Activated B cell treated with CpG ODN at 0.5 μM for 24 hours (primary cell): ENCODE measurements at regions not wholly inside any gene's neighbourhood (a gene's known extent, or its start where the extent isn't known, plus 50 kb on each side); places are given as distances from the start of the nearest gene placed in this dataset.

Experiments
- ATAC-seq: fragments of 200-7000 bp; cut with Tn5 transposase; one replicate; pipeline ENCODE4 v1.10.0; 2021; ENCODE audit warnings: low read depth, mild to moderate bottlenecking, moderate library complexity
- CTCF ChIA-PET: fragments of 350-600 bp; sonication (Branson Sonifier 250); formaldehyde crosslinking; loops from one replicate; lab custom pipeline; 2021; ENCODE audit warnings: antibody characterized with exemption; lab: Charles Lee
- POLR2A ChIA-PET: fragments of 350-600 bp; sonication (Branson Sonifier 250); formaldehyde crosslinking; loops from one replicate; lab custom pipeline; 2021; ENCODE audit warnings: antibody characterized with exemption; lab: Charles Lee
- DNase-seq: peaks from one replicate; pipeline ENCODE4 v3.0.0; 2022
- H3K27ac Mint-ChIP-seq: one replicate; pipeline ENCODE4 v1.8.0; 2020; ENCODE audit warnings: mixed read lengths
- H3K27me3 Mint-ChIP-seq: one replicate; pipeline ENCODE4 v1.8.0; 2021; ENCODE audit warnings: mixed read lengths
- H3K36me3 Mint-ChIP-seq: one replicate; pipeline ENCODE4 v1.8.0; 2021; ENCODE audit warnings: low read depth, mixed read lengths
- H3K4me1 Mint-ChIP-seq: one replicate; pipeline ENCODE4 v1.8.0; 2021; ENCODE audit warnings: mixed read lengths
- H3K4me3 Mint-ChIP-seq: one replicate; pipeline ENCODE4 v1.8.0; 2020; ENCODE audit warnings: mild to moderate bottlenecking, mixed read lengths
- H3K9me3 Mint-ChIP-seq: one replicate; pipeline ENCODE4 v1.8.0; 2020; ENCODE audit warnings: mixed read lengths
- CTCF ChIP-seq: fragments of 200-600 bp; IDR thresholded peaks from one replicate; pipeline ENCODE4 v1.8.0; 2022; ENCODE audit warnings: antibody characterized with exemption, mild to moderate bottlenecking
- intact Hi-C: fragments of 100-400 bp; cut with micrococcal nuclease; formaldehyde crosslinking; loops from one replicate; pipeline ENCODE4 v1.15.1; 2024

GRCh38 chr2:215691346-215691745 is 255.5 kb upstream of the FN1 start:
- Mint-ChIP-seq H3K36me3 (no peaks in the 10 kb centered on the region), H3K4me3 (no peak overlapping the region), H3K27me3 (peaks cover 12% of the 10 kb centered on the region), H3K4me1 (no peaks in the 10 kb centered on the region), H3K9me3 (no peaks in the 10 kb centered on the region), H3K27ac (no peak overlapping the region)
- TF ChIP-seq CTCF, result no peak
- DNase-seq (no peak), ATAC-seq (no peak)
- POLR2A ChIA-PET, result no interaction called here
- intact Hi-C loops, result no loop called here
- CTCF ChIA-PET, result no interaction called here

GRCh38 chr2:215687149-215688031 is 251.5 kb upstream of the FN1 start:
- no peaks in the 10 kb centered on the region for H3K9me3 Mint-ChIP-seq
- H3K4me3 Mint-ChIP-seq, result no peak overlapping the region
- H3K4me1 Mint-ChIP-seq, result no peaks in the 10 kb centered on the region
- no peak for DNase-seq
- ATAC-seq, result no peak
- CTCF ChIA-PET, result no interaction called here
- no peak overlapping the region for H3K27ac Mint-ChIP-seq
- no peaks in the 10 kb centered on the region for H3K27me3 Mint-ChIP-seq
- TF ChIP-seq CTCF, result no peak
- no peaks in the 10 kb centered on the region for H3K36me3 Mint-ChIP-seq
- POLR2A ChIA-PET, result no interaction called here
- intact Hi-C loops, result no loop called here

GRCh38 chr2:215685238-215685990 is 249.5 kb upstream of the FN1 start:
- Mint-ChIP-seq H3K27me3 (no peaks in the 10 kb centered on the region), H3K27ac (no peak overlapping the region), H3K9me3 (no peaks in the 10 kb centered on the region), H3K36me3 (no peaks in the 10 kb centered on the region), H3K4me1 (no peaks in the 10 kb centered on the region), H3K4me3 (no peak overlapping the region)
- no peak for DNase-seq
- intact Hi-C loops, result no loop called here
- no peak for TF ChIP-seq CTCF
- ChIA-PET CTCF (no interaction called here), POLR2A (no interaction called here)
- no peak for ATAC-seq

DNA sequence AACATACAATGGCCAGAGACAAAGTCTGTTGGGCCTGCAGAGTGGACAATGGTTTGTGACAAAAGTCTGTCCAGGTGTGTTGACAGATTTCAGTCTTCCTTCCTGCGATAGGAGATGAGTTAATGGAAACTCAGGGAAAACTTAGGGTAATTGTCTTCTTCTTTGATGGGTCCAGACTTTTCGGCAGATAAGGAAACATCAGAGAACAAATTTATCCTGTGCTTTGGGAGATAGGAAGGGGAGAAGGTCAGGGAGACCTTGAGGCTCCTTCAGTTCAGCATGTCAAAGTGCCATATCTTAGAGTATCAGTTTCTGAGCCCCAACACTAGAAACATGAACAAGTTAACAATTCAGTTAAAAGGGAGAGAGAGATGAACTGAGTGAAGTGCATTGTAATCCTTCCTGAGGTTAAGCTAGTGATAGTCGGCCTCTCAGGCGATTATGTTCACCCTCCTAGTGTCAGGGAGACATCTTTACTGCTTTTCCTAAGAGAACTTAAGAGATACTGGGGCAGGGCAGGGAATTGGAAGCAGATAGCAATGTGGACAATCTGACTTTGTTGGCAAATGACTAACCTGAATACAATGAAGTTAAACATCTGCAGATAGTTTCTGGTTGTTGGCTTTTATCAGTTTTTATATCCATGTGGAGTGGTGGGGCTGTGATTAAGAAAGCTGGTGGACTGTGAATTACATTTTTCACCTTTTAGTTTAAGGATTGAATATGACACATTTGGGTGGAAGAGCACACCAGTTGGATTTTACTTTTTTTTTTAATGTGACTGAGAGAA is 248.8 kb upstream of the FN1 start:
- DNase-seq (no peak), ATAC-seq (no peak)
- Mint-ChIP-seq H3K27me3 (no peaks in the 10 kb centered on the region), H3K4me3 (no peak overlapping the region), H3K4me1 (no peaks in the 10 kb centered on the region), H3K9me3 (no peaks in the 10 kb centered on the region), H3K27ac (no peak overlapping the region), H3K36me3 (no peaks in the 10 kb centered on the region)
- TF ChIP-seq CTCF, result no peak
- CTCF ChIA-PET, result no interaction called here
- intact Hi-C loops, result no loop called here
- POLR2A ChIA-PET, result no interaction called here

- CTCF ChIA-PET, result no interaction called here
- Mint-ChIP-seq H3K9me3 (peaks cover 2% of the 10 kb centered on the region), H3K27me3 (no peaks in the 10 kb centered on the region), H3K4me3 (no peak overlapping the region), H3K4me1 (no peaks in the 10 kb centered on the region), H3K27ac (no peak overlapping the region), H3K36me3 (no peaks in the 10 kb centered on the region)
- no peak for DNase-seq
- no peak for ATAC-seq
- intact Hi-C loops, result no loop called here
- POLR2A ChIA-PET, result no interaction called here
- TF ChIP-seq CTCF, result no peak
Observed at GRCh38 chr2:215683295-215683694, 247.4 kb upstream of the FN1 start.
